GM10266 (cell line): ENCODE measurements at regions not wholly inside any gene's neighbourhood (a gene's known extent, or its start where the extent isn't known, plus 50 kb on each side); places are given as distances from the start of the nearest gene placed in this dataset.

Experiments used
- DNase-seq: peaks from one replicate; pipeline ENCODE4 v3.0.0; 2012; ENCODE audit errors: extremely low spot score
- CTCF ChIP-seq: IDR thresholded peaks from 2 replicates; pipeline ENCODE4 v1.5.1; 2012; ENCODE audit warnings: mild to moderate bottlenecking, low read depth; ENCODE audit not compliant: control insufficient read depth, insufficient read depth; ENCODE audit errors: missing control alignments

- no peak for TF ChIP-seq CTCF
- no peak for DNase-seq
These were observed 54.4 kb upstream of the PIK3R1 start for GRCh38 chr5:68161156-68161555.

GRCh38 chr5:68159224-68159951 lies 56.2 kb upstream of the PIK3R1 start:
- no peak for TF ChIP-seq CTCF
- DNase-seq: no peak

- no peak for DNase-seq
- TF ChIP-seq CTCF: no peak
These were observed 59.6 kb upstream of the PIK3R1 start for GRCh38 chr5:68155940-68156339.

- DNase-seq: no peak
- no peak for TF ChIP-seq CTCF
These were observed 61.3 kb upstream of the PIK3R1 start for GRCh38 chr5:68154119-68154857.

- no peak for DNase-seq
- no peak for TF ChIP-seq CTCF
These were observed 63.7 kb upstream of the PIK3R1 start for GRCh38 chr5:68151812-68152211.

- DNase-seq: no peak
- no peak for TF ChIP-seq CTCF
These were observed 66.4 kb upstream of the PIK3R1 start for GRCh38 chr5:68149189-68149588.

GRCh38 chr5:68148096-68148495 lies 67.5 kb upstream of the PIK3R1 start:
- no peak for DNase-seq
- no peak for TF ChIP-seq CTCF
